ENCODE measurements at regions not wholly inside any gene's neighbourhood (a gene's known extent, or its start where the extent isn't known, plus 50 kb on each side); places are given as distances from the start of the nearest gene placed in this dataset.

DNA sequence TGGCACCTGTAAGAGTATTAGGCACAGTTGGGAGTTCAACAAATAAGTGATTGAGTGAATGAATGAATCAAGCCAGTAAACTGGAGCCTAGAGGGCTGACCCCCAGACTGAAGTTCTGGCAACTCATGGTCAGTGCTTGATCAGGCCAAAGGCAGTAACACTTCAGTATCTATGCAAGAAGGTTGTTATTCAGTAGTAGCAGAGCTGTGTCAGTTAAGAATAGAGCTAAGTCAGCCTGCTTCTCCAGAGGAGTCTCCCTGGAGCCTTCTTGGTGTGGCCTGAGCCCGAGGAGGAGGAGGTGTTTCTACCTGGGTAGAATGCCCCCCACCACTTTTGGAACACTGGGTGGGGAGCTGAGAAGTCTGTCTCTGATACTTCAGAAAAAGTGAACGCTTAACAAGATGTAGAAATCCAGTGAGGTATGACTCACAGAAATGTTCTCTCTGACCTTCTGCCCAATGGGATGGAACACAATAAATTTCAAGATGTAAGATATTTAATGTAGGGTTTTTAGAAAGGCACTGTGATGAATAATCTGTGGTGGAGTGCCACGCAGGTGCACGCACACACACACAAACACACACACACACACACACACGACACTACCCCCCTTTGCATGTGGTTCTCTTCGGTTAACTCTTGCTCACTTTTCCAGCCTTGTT, 219.9 kb downstream of the HIPK3 start:
- Histone ChIP-seq H3K4me3 (no peak overlapping the region), H3K4me2 (no peak overlapping the region), H3K4me1 (peaks cover 0 to 7% (median 0%) of the 10 kb centered on the region in 10 experiments; a peak in 2 of 20 replicates), H4K20me1 (no peaks in the 10 kb centered on the region), H3K9ac (no peak overlapping the region), H3K27me3 (no peaks in the 10 kb centered on the region), H3K27ac (no peak overlapping the region), H3K36me3 (no peaks in the 10 kb centered on the region), H3K9me3 (replicated peaks in 1 of 11) (no peaks in the 10 kb centered on the region)
- no peak for TF ChIP-seq Cebpa-rat (IDR thresholded peaks at IDR 0.05)

DNA sequence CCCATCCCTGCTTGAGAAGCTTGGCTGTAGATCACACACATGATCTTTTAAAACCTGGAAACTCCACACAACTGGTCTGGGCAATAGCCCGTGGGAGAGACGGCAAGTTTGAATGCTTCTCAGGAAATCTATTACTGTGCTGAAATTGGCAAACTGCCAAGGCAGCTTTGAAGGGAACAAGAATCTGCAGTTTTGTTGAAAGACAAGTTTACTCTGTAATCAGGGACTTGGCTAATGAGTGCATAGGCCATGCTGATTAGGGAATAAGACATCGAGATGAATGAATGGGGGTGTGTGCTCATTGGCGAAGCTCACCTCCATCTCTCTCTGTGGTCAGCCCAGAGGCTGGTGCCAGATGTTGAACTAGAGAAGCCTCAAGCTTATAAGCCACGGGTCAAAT, 218.8 kb downstream of the HIPK3 start:
- H3K9me3 ChIP-seq (replicated peaks in 1 of 11) = no peaks in the 10 kb centered on the region
- no peak overlapping the region for H3K4me3 ChIP-seq
- H3K36me3 ChIP-seq = no peaks in the 10 kb centered on the region
- H3K4me1 ChIP-seq = peaks cover 0 to 7% (median 0%) of the 10 kb centered on the region in 10 experiments; a peak in 2 of 20 replicates
- H3K27me3 ChIP-seq = no peaks in the 10 kb centered on the region
- no peak overlapping the region for H3K27ac ChIP-seq
- no peak overlapping the region for H3K9ac ChIP-seq
- no peak for TF ChIP-seq Cebpa-rat (IDR thresholded peaks at IDR 0.05)
- H4K20me1 ChIP-seq = no peaks in the 10 kb centered on the region
- peak overlapping the region in 3 of 11 experiments; percentile 0 to 11 (median 2); a peak in 2 of 22 replicates for H3K4me2 ChIP-seq

DNA sequence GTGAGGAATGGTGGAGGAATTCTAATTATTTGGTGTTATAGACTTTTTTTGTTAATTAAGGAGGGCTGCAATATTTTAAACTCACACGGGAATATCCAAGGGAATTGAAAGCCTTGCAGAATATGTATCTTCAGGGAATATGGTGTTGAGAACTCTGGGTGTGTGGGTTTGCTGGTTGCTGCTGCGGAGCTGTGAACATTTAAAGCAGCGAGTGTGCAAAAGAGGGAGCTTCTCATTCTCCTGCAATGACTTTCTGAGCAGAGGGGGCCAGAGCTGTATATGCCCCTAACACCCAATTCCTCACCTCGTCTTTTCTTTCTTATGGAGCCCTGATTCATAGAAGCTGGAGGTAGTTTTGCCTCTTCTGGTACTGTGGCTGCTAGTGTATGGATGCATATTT, 217.7 kb downstream of the HIPK3 start:
- no peaks in the 10 kb centered on the region for H4K20me1 ChIP-seq

DNA sequence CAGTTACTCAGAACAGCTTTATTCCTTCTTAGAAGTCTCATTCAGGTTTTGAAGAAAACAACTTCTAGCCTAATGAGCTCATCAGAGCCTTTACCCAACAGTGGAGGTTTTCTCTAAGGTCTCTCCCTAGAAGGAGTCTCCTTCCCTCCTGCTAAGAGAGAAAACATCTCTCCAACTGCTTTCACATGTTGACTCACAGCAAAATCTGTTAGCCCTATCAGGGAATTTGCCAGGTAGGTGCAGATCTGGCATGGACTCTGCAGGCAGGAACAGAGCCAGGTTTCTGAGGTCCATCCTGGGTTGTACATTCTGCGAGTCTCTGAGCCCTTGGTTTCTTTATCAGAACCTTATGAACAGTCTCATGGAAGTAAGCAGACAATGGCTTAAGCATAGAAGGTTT, 214.4 kb downstream of the HIPK3 start:
- Histone ChIP-seq H3K4me1 (peaks cover 0 to 7% (median 0%) of the 10 kb centered on the region in 10 experiments; a peak in 2 of 20 replicates), H3K27ac (no peak overlapping the region), H3K9me3 (replicated peaks in 1 of 11) (0 out of 22 replicates have a peak, but pooled peaks cover 0 to 4% (median 0%) of the 10 kb centered on the region in 11 experiments), H4K20me1 (no peaks in the 10 kb centered on the region), H3K4me2 (no peak overlapping the region), H3K27me3 (no peaks in the 10 kb centered on the region), H3K9ac (no peak overlapping the region), H3K36me3 (no peaks in the 10 kb centered on the region), H3K4me3 (no peak overlapping the region)
- TF ChIP-seq Cebpa-rat (IDR thresholded peaks at IDR 0.05) = no peak

More for the DNA sequence above, 217.7 kb downstream of the HIPK3 start:
- Histone ChIP-seq H3K9ac (no peak overlapping the region), H3K9me3 (replicated peaks in 1 of 11) (0 out of 22 replicates have a peak, but pooled peaks cover 0 to 4% (median 0%) of the 10 kb centered on the region in 11 experiments), H3K4me3 (no peak overlapping the region), H3K27me3 (no peaks in the 10 kb centered on the region), H3K27ac (no peak overlapping the region), H3K36me3 (no peaks in the 10 kb centered on the region), H3K4me2 (no peak overlapping the region), H3K4me1 (peaks cover 0 to 7% (median 0%) of the 10 kb centered on the region in 10 experiments; a peak in 2 of 20 replicates)
- TF ChIP-seq Cebpa-rat (IDR thresholded peaks at IDR 0.05) = no peak

DNA sequence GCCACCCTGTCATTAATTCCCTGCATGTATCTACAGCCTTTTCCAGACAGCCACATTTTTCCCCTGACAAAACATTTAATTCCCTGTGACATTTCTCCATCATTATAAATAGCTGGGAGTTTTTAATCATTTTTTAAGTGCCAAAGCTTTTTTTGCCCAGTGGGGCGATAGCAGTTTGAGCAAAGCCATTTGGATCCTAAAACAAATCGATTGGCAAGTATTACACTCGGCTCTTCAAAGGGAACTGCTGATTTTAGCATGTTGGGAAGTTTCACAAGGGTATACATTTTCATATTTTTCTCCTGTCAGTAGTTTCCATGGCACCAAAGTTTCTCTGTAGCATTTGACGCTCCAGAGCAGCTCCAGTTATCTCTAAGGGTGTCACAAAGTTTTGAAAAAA, 210.8 kb downstream of the HIPK3 start:
- Histone ChIP-seq H3K9me3 (replicated peaks in 1 of 11) (0 out of 22 replicates have a peak, but pooled peaks cover 0 to 4% (median 0%) of the 10 kb centered on the region in 11 experiments), H4K20me1 (no peaks in the 10 kb centered on the region), H3K4me2 (no peak overlapping the region), H3K9ac (no peak overlapping the region), H3K27me3 (no peaks in the 10 kb centered on the region), H3K4me1 (no peaks in the 10 kb centered on the region), H3K36me3 (no peaks in the 10 kb centered on the region), H3K27ac (no peak overlapping the region), H3K4me3 (no peak overlapping the region)
- no peak for TF ChIP-seq Cebpa-rat (IDR thresholded peaks at IDR 0.05)

DNA sequence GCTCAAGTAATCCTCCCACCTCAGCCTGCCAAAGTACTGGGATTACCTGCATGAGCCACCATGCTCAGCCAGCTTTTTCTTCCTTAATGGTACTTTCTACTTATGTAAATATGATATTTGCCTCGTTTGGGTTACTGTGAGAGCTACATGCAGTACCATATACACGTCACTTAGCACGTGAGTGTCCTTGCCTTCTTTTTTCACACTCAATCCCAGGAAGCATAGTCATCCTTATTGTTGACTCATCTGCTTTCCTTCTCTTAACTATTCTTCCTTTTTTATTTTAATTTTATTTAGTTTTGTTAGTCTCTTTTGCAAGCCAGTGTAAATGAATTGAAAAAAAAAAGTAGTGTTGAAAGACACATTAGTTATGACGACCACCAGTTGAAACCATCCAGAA, 205.9 kb downstream of the HIPK3 start:
- no peak overlapping the region for H3K9ac ChIP-seq
- H3K4me3 ChIP-seq = no peak overlapping the region
- H3K9me3 ChIP-seq (replicated peaks in 1 of 11) = no peaks in the 10 kb centered on the region
- H3K4me2 ChIP-seq = no peak overlapping the region
- no peaks in the 10 kb centered on the region for H3K36me3 ChIP-seq
- H3K27ac ChIP-seq = no peak overlapping the region
- H3K4me1 ChIP-seq = no peaks in the 10 kb centered on the region
- H3K27me3 ChIP-seq = no peaks in the 10 kb centered on the region
- no peaks in the 10 kb centered on the region for H4K20me1 ChIP-seq
- no peak for TF ChIP-seq Cebpa-rat (IDR thresholded peaks at IDR 0.05)

DNA sequence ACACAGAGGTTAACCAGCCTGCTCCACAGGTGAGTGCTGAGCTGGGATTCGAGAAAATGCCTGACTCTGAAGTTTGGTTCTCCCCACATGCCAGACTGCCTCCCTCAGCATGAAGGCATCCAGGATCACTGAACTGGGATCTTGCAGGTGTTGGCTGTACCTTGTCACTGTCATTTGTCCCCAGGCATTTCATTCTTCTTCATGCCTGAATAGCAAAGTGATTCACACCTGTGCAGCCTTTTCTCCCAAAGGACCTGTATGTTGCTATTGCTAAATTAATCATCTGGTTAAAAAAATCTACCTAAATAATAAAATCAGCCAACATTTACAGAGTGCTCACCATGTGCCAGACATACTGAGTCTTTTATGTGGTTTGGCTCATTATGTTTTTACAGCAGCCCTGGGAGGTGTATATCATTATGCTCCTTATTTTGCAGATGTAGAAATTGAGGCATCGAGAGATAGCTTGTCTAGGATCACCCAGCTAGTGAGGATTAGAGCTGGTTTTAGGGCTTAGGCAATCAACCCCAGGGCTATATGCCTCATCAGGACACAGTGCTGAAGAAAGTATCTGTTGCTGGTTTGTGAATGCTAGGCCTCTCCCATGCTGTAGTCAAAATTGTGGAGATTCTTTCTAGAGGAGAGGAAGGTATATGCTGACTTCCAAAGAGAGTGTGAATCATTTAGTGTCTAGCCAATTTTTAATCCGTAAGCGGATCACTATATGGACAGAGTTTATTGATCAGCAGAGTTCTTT, 204.4 kb downstream of the HIPK3 start:
- no peaks in the 10 kb centered on the region for H4K20me1 ChIP-seq
- H3K9ac ChIP-seq = no peak overlapping the region
- H3K4me2 ChIP-seq = no peak overlapping the region
- H3K9me3 ChIP-seq (replicated peaks in 1 of 11) = no peaks in the 10 kb centered on the region
- H3K36me3 ChIP-seq = no peaks in the 10 kb centered on the region
- H3K27ac ChIP-seq = no peak overlapping the region
- no peak overlapping the region for H3K4me3 ChIP-seq
- TF ChIP-seq Cebpa-rat (IDR thresholded peaks at IDR 0.05) = no peak
- H3K4me1 ChIP-seq = no peaks in the 10 kb centered on the region
- no peaks in the 10 kb centered on the region for H3K27me3 ChIP-seq

DNA sequence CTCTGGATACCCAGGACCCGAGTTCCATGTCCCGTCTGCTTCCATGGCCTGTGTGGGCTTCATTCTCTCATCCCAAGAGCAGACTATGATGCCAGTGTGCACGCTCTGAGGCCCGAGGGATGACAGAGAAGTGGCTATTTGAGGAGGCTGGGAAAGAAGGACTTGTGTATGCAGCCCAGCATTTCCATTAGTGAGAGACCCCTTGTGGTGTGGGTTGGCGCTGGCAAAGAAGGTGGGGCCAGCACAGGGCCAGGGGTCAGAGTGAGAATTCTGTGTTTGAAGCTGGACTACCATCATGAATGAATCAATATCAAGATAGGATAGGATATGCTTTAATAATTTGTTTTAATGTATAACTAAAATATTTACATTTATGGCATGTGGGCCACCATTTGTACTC, 200.8 kb downstream of the HIPK3 start:
- Histone ChIP-seq H3K4me2 (no peak overlapping the region), H3K27me3 (no peaks in the 10 kb centered on the region), H3K4me1 (no peaks in the 10 kb centered on the region), H3K9ac (no peak overlapping the region), H3K36me3 (no peaks in the 10 kb centered on the region), H3K9me3 (replicated peaks in 1 of 11) (no peaks in the 10 kb centered on the region), H4K20me1 (no peaks in the 10 kb centered on the region), H3K4me3 (no peak overlapping the region), H3K27ac (no peak overlapping the region)
- TF ChIP-seq Cebpa-rat (IDR thresholded peaks at IDR 0.05) = no peak

DNA sequence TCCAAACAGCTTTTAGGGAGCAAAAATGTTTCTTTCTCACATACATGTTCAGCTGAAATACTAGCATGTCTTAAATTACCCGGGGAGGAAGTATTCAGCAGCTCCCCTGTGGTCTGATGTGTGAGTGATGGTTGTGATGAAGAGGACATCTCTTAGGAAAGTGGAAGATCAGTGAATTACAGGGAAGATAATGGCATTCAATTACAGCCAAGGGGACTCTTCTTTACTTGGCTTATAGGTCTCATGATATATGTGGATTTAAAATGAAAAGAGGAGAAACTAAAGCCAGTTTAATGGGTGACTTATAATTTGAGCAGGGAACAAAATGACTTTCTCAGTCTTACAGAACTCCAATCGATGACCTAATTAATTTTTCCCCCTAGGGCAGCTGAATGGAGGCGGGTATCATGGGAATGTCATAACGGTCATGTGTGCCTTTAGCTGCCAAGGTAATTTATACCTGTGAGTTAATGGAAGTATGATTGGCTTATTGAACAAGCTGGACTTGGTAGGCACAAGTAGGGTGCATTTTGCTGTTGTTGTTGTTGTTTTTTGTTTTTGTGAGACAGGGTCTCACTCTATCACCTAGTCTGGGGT, 198.8 kb downstream of the HIPK3 start:
- Histone ChIP-seq H3K27me3 (no peaks in the 10 kb centered on the region), H3K4me1 (no peaks in the 10 kb centered on the region), H3K27ac (no peak overlapping the region), H3K4me2 (no peak overlapping the region), H3K9ac (no peak overlapping the region), H3K36me3 (no peaks in the 10 kb centered on the region), H3K4me3 (no peak overlapping the region), H3K9me3 (replicated peaks in 1 of 11) (no peaks in the 10 kb centered on the region), H4K20me1 (no peaks in the 10 kb centered on the region)
- TF ChIP-seq Cebpa-rat (IDR thresholded peaks at IDR 0.05) = no peak
